A673 (cell line): ENCODE measurements at regions not wholly inside any gene's neighbourhood (a gene's known extent, or its start where the extent isn't known, plus 50 kb on each side); places are given as distances from the start of the nearest gene placed in this dataset.

Experiments
- BruUV-seq: library from RNA; stranded (reverse); fragments of 400-500 nt; replicated peaks from 2 replicates; lab custom pipeline; 2021; lab: Mats Ljungman, UMichigan
- CTCF ChIA-PET: fragments of 300-600 bp; sonication (Branson Sonifier 250); formaldehyde crosslinking; loops from one replicate; lab custom pipeline; 2022; ENCODE audit warnings: antibody characterized with exemption; lab: Charles Lee
- POLR2A ChIA-PET: fragments of 300-600 bp; sonication (Branson Sonifier 250); formaldehyde crosslinking; loops from one replicate; lab custom pipeline; 2022; ENCODE audit warnings: antibody characterized with exemption; ENCODE audit not compliant: low non-redundant PET; lab: Charles Lee
- DNase-seq: peaks from one replicate; pipeline ENCODE4 v3.0.0-alpha.2; 2015; ENCODE audit warnings: low spot score
- H3K27ac ChIP-seq: fragments of 200-600 bp; sonication (generic); 2 replicates; pipeline ENCODE4 v1.5.1; 2016; ENCODE audit warnings: mixed run types, low read depth, mild to moderate bottlenecking, mixed read lengths, antibody characterized with exemption, low read length; ENCODE audit not compliant: poor library complexity, severe bottlenecking
- H3K27me3 ChIP-seq: fragments of 200-600 bp; sonication (generic); replicated peaks from 2 replicates; pipeline ENCODE4 v1.6.1; 2017; ENCODE audit warnings: mixed run types, low read depth, mild to moderate bottlenecking, mixed read lengths, antibody characterized with exemption, low read length; ENCODE audit not compliant: insufficient read depth, poor library complexity
- H3K36me3 ChIP-seq: fragments of 200-600 bp; sonication (generic); 2 replicates; pipeline ENCODE4 v1.6.1; 2016; ENCODE audit warnings: mixed run types, mild to moderate bottlenecking, mixed read lengths, antibody characterized with exemption, low read length; ENCODE audit not compliant: insufficient read depth, poor library complexity, severe bottlenecking
- H3K4me1 ChIP-seq: fragments of 200-600 bp; sonication (generic); 2 replicates; pipeline ENCODE4 v1.6.1; 2017; ENCODE audit warnings: mixed run types, mild to moderate bottlenecking, mixed read lengths, antibody characterized with exemption, low read length; ENCODE audit not compliant: insufficient read depth, poor library complexity, severe bottlenecking
- H3K4me3 ChIP-seq: fragments of 200-600 bp; sonication (generic); 2 replicates; pipeline ENCODE4 v1.5.1; 2016; ENCODE audit warnings: low read depth, mixed run types, mild to moderate bottlenecking, mixed read lengths, low read length; ENCODE audit not compliant: poor library complexity, severe bottlenecking
- H3K9me3 ChIP-seq: fragments of 200-600 bp; sonication (generic); 2 replicates; pipeline ENCODE4 v1.6.1; 2016; ENCODE audit warnings: mixed run types, low read depth, mild to moderate bottlenecking, mixed read lengths, antibody characterized with exemption, low read length; ENCODE audit not compliant: poor library complexity, severe bottlenecking
- CTCF ChIP-seq: fragments of 300-800, 200-600 bp; sonication (generic); conservative IDR thresholded peaks from 2 replicates; pipeline ENCODE4 v1.5.1; 2017; ENCODE audit warnings: low read depth, mild to moderate bottlenecking, antibody characterized with exemption, low read length, moderate library complexity, mixed read lengths
- EZH2 ChIP-seq: fragments of 200-600 bp; sonication (generic); IDR thresholded peaks from 2 replicates; pipeline ENCODE4 v1.6.1; 2017; ENCODE audit warnings: borderline replicate concordance, low read depth, mild to moderate bottlenecking, mixed read lengths, antibody characterized with exemption, low read length; ENCODE audit not compliant: poor library complexity, severe bottlenecking
- intact Hi-C: fragments of 100-400 bp; cut with micrococcal nuclease; formaldehyde crosslinking; loops from one replicate; pipeline ENCODE4 v1.10.0; 2022; ENCODE audit not compliant: unreplicated experiment

- ChIA-PET CTCF (no interaction called here), POLR2A (no interaction called here)
- BruUV-seq, result no TSS peak
- DNase-seq, result no peak
- Histone ChIP-seq H3K27ac (no peak overlapping the region), H3K4me3 (no peak overlapping the region), H3K9me3 (peaks cover 43% of the 10 kb centered on the region), H3K36me3 (no peaks in the 10 kb centered on the region), H3K4me1 (no peaks in the 10 kb centered on the region), H3K27me3 (no peaks in the 10 kb centered on the region)
- intact Hi-C loops, result no loop called here
- TF ChIP-seq CTCF (no peak), EZH2 (no peak)
Measured at GRCh38 chr5:13003457-13003856, 941.0 kb downstream of the DNAH5 start.

- no peaks in the 10 kb centered on the region for H3K4me1 ChIP-seq
- POLR2A ChIA-PET, result no interaction called here
- CTCF ChIA-PET, result no interaction called here
- H3K27me3 ChIP-seq, result no peaks in the 10 kb centered on the region
- peaks cover 44% of the 10 kb centered on the region for H3K9me3 ChIP-seq
- no TSS peak for BruUV-seq
- no peak for TF ChIP-seq EZH2
- no peak for TF ChIP-seq CTCF
- H3K36me3 ChIP-seq, result no peaks in the 10 kb centered on the region
- no peak overlapping the region for H3K4me3 ChIP-seq
- intact Hi-C loops, result no loop called here
- H3K27ac ChIP-seq, result no peak overlapping the region
- no peak for DNase-seq
Measured at GRCh38 chr5:12999667-13000066, 944.8 kb downstream of the DNAH5 start.

GRCh38 chr5:12985142-12985541 lies 959.3 kb downstream of the DNAH5 start:
- Histone ChIP-seq H3K36me3 (no peaks in the 10 kb centered on the region), H3K4me1 (no peaks in the 10 kb centered on the region), H3K4me3 (no peak overlapping the region), H3K27ac (no peak overlapping the region), H3K27me3 (no peaks in the 10 kb centered on the region), H3K9me3 (peaks cover 21% of the 10 kb centered on the region)
- TF ChIP-seq EZH2 (no peak), CTCF (no peak)
- no peak for DNase-seq
- intact Hi-C loops, result no loop called here
- BruUV-seq, result no TSS peak
- POLR2A ChIA-PET, result no interaction called here
- CTCF ChIA-PET, result no interaction called here
